Prostate gland (tissue), 2 donors: ENCODE measurements at regions not wholly inside any gene's neighbourhood (a gene's known extent, or its start where the extent isn't known, plus 50 kb on each side); places are given as distances from the start of the nearest gene placed in this dataset.

Experiments
- POLR2A ChIP-seq: fragments of 450-650 bp; IDR thresholded peaks from one replicate; pipeline ENCODE4 v1.6.1; 2016; ENCODE audit warnings: antibody characterized with exemption, mild to moderate bottlenecking
- POLR2AphosphoS5 ChIP-seq: sonication (generic); formaldehyde crosslinking; IDR thresholded peaks from one replicate; pipeline ENCODE4 v1.6.1; 2017; ENCODE audit warnings: antibody characterized with exemption
- TF ChIP-seq, protein P1 (sequence below), 4 experiments: fragments of 200-600 bp in 2 of 4; fragments of 450-650 bp in 2 of 4; sonication (generic) in 2 of 4; IDR thresholded peaks; 1 replicate in 3 of 4; 2 replicates in 1 of 4; pipeline ENCODE4 v1.5.1; 2016 to 2019; ENCODE audit warnings: antibody characterized with exemption in 4 of 4, mild to moderate bottlenecking in 2 of 4, moderate library complexity in 2 of 4

DNA sequence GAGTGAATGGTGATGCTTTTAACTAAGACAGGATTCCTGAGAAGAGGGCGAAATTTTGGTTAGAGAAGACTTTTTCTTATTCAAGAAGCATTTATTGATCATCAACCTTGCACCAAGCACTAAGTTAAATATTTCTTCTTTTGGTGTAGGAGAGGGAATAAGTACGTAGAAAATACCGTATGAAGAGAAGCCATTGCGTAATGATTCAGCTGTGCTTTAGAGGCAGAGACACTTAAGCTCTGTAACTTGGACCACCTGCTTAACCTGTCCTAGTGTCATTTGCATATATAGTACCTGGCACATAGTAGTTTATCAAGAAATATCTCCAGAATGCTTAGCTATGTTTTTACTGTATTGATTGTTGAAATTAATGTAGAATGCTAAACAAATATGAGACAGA lies 430.9 kb upstream of the ZNF608 start:
- TF ChIP-seq, protein P1, sequence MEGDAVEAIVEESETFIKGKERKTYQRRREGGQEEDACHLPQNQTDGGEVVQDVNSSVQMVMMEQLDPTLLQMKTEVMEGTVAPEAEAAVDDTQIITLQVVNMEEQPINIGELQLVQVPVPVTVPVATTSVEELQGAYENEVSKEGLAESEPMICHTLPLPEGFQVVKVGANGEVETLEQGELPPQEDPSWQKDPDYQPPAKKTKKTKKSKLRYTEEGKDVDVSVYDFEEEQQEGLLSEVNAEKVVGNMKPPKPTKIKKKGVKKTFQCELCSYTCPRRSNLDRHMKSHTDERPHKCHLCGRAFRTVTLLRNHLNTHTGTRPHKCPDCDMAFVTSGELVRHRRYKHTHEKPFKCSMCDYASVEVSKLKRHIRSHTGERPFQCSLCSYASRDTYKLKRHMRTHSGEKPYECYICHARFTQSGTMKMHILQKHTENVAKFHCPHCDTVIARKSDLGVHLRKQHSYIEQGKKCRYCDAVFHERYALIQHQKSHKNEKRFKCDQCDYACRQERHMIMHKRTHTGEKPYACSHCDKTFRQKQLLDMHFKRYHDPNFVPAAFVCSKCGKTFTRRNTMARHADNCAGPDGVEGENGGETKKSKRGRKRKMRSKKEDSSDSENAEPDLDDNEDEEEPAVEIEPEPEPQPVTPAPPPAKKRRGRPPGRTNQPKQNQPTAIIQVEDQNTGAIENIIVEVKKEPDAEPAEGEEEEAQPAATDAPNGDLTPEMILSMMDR (IDR thresholded peaks at IDR 0.05): no peak
- TF ChIP-seq POLR2A (no peak), POLR2AphosphoS5 (no peak)
